ENCODE measurements at regions not wholly inside any gene's neighbourhood (a gene's known extent, or its start where the extent isn't known, plus 50 kb on each side); places are given as distances from the start of the nearest gene placed in this dataset.

GRCh38 chrX:10769696-10770619, 149.6 kb upstream of the MID1 start:
- TF ChIP-seq, protein P1, sequence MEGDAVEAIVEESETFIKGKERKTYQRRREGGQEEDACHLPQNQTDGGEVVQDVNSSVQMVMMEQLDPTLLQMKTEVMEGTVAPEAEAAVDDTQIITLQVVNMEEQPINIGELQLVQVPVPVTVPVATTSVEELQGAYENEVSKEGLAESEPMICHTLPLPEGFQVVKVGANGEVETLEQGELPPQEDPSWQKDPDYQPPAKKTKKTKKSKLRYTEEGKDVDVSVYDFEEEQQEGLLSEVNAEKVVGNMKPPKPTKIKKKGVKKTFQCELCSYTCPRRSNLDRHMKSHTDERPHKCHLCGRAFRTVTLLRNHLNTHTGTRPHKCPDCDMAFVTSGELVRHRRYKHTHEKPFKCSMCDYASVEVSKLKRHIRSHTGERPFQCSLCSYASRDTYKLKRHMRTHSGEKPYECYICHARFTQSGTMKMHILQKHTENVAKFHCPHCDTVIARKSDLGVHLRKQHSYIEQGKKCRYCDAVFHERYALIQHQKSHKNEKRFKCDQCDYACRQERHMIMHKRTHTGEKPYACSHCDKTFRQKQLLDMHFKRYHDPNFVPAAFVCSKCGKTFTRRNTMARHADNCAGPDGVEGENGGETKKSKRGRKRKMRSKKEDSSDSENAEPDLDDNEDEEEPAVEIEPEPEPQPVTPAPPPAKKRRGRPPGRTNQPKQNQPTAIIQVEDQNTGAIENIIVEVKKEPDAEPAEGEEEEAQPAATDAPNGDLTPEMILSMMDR (IDR thresholded peaks at IDR 0.05), result no peak
- no peak for TF ChIP-seq POLR2A (IDR thresholded peaks at IDR 0.05; ENCODE audit: low read depth)
